WERI-Rb-1 (cell line): ENCODE measurements at regions not wholly inside any gene's neighbourhood (a gene's known extent, or its start where the extent isn't known, plus 50 kb on each side); places are given as distances from the start of the nearest gene placed in this dataset.

ENCODE experiments used
- DNase-seq: peaks from one replicate; pipeline ENCODE4 v3.0.0-alpha.2; 2020
- H3K27ac ChIP-seq: fragments of 250-450 bp; sonication (Bioruptor Pico); 2 replicates; pipeline ENCODE4 v1.5.1; 2020; ENCODE audit warnings: mild to moderate bottlenecking, moderate library complexity
- H3K27me3 ChIP-seq: fragments of 250-450 bp; sonication (Bioruptor Pico); 2 replicates; pipeline ENCODE4 v1.5.1; 2021; ENCODE audit warnings: mild to moderate bottlenecking, low read depth, moderate library complexity; ENCODE audit not compliant: insufficient read depth, severe bottlenecking
- H3K36me3 ChIP-seq: fragments of 250-450 bp; sonication (Bioruptor Pico); 2 replicates; pipeline ENCODE4 v1.5.1; 2020; ENCODE audit warnings: mild to moderate bottlenecking, moderate library complexity
- H3K4me3 ChIP-seq: 2 replicates; pipeline ENCODE4 v1.5.1; 2011; ENCODE audit warnings: low read depth, mild to moderate bottlenecking, control low read depth, low read length
- H3K9me3 ChIP-seq: fragments of 250-450 bp; sonication (Bioruptor Pico); 2 replicates; pipeline ENCODE4 v1.5.1; 2021; ENCODE audit warnings: mild to moderate bottlenecking, moderate library complexity; ENCODE audit not compliant: severe bottlenecking
- TF ChIP-seq, protein P1 (sequence below): IDR thresholded peaks from 2 replicates; pipeline ENCODE4 v1.5.1; 2011; ENCODE audit warnings: low read depth, mild to moderate bottlenecking, control low read depth, inconsistent platforms, low read length

GRCh38 chr2:208982831-208983230 is 441.0 kb upstream of the MAP2 start:
- TF ChIP-seq, protein P1, sequence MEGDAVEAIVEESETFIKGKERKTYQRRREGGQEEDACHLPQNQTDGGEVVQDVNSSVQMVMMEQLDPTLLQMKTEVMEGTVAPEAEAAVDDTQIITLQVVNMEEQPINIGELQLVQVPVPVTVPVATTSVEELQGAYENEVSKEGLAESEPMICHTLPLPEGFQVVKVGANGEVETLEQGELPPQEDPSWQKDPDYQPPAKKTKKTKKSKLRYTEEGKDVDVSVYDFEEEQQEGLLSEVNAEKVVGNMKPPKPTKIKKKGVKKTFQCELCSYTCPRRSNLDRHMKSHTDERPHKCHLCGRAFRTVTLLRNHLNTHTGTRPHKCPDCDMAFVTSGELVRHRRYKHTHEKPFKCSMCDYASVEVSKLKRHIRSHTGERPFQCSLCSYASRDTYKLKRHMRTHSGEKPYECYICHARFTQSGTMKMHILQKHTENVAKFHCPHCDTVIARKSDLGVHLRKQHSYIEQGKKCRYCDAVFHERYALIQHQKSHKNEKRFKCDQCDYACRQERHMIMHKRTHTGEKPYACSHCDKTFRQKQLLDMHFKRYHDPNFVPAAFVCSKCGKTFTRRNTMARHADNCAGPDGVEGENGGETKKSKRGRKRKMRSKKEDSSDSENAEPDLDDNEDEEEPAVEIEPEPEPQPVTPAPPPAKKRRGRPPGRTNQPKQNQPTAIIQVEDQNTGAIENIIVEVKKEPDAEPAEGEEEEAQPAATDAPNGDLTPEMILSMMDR, result no peak
- H3K4me3 ChIP-seq, result no peak overlapping the region
- no peaks in the 10 kb centered on the region for H3K27me3 ChIP-seq
- H3K27ac ChIP-seq, result no peak overlapping the region
- H3K9me3 ChIP-seq, result no peaks in the 10 kb centered on the region
- DNase-seq, result no peak
- H3K36me3 ChIP-seq, result no peaks in the 10 kb centered on the region

- no peak for DNase-seq
- H3K4me3 ChIP-seq, result no peak overlapping the region
- H3K9me3 ChIP-seq, result no peaks in the 10 kb centered on the region
- TF ChIP-seq, protein P1, result no peak
- no peaks in the 10 kb centered on the region for H3K27me3 ChIP-seq
- H3K27ac ChIP-seq, result no peak overlapping the region
- H3K36me3 ChIP-seq, result no peaks in the 10 kb centered on the region
Observed at GRCh38 chr2:208983486-208983885, 440.4 kb upstream of the MAP2 start.

DNA sequence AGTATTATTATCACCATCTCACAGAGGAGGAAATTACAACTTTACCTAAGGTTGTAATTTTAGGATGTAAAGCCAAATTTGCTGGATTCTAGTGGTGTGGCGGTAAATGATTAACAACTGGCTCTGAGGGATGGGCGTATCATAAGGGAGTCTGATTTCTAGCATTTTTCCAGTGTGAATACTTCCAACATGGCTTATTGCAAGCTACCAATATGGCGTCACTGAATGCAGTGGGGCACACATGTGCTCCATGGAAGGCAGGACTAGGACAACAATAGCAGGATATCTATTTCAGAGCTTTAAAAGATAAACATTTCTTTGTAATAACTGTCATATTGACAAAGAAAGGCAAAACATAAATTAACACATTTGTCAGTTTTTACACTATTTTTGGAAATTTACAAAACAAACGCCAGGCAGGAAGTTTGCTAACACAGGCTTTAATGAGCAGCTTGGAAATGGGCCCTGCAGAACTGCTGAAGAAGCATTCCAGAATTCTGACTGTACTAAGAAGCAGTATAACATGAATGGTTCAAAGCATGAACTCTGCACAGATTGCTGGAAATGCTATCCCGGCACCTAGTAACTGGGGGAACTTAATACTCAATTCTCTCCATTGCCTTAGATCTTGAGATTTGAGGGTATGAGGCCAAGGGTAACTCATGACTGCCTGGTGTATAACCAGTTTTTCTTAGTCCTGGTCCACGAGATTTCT is 439.3 kb upstream of the MAP2 start:
- no peak overlapping the region for H3K4me3 ChIP-seq
- no peaks in the 10 kb centered on the region for H3K9me3 ChIP-seq
- no peak for DNase-seq
- TF ChIP-seq, protein P1, result no peak
- H3K27ac ChIP-seq, result no peak overlapping the region
- H3K36me3 ChIP-seq, result no peaks in the 10 kb centered on the region
- H3K27me3 ChIP-seq, result no peaks in the 10 kb centered on the region

DNA sequence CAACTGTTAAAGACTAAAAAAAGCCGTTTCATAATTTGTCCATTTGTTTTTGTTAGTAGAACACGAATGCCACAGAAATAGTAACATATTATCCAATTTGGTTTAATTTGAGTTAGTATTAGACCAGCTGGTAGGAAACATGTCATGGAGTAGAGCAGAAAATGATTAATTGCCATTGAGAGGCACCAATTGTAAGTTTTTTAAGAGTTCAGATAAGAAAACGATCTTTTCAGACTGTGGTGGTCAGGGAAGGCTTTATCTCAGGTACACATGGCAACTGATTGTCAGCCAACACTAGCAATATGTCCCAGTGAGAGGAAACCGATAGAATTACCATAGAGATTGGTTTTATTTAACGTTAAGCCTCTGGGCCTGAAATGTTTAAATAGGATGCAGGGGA is 438.2 kb upstream of the MAP2 start:
- DNase-seq, result no peak
- no peaks in the 10 kb centered on the region for H3K36me3 ChIP-seq
- TF ChIP-seq, protein P1, result no peak
- H3K4me3 ChIP-seq, result no peak overlapping the region
- no peaks in the 10 kb centered on the region for H3K27me3 ChIP-seq
- no peaks in the 10 kb centered on the region for H3K9me3 ChIP-seq
- no peak overlapping the region for H3K27ac ChIP-seq

GRCh38 chr2:208990716-208991115 is 433.1 kb upstream of the MAP2 start:
- H3K27ac ChIP-seq, result no peak overlapping the region
- no peaks in the 10 kb centered on the region for H3K27me3 ChIP-seq
- no peaks in the 10 kb centered on the region for H3K36me3 ChIP-seq
- TF ChIP-seq, protein P1, result no peak
- no peak overlapping the region for H3K4me3 ChIP-seq
- peaks cover 3% of the 10 kb centered on the region for H3K9me3 ChIP-seq
- DNase-seq, result no peak

DNA sequence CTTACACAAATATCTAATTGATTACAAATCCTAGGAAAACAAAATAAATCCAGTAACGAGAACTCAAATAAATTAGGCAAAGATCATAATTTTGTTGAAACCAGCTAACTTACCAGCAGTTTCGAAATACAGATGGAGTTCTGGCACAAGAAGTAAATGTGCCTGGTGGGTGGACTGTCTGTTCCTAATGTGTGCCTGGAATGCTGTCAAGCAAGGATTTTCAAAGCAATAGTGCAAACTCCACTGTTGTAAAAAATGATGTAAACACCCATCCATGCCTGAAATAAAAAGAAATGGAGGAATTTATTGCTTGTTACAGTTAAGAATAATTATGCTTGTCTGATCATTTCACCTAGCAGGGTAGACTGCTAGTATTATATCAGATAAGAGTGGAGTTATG is 423.9 kb upstream of the MAP2 start:
- Histone ChIP-seq H3K9me3 (peaks cover under 1% of the 10 kb centered on the region), H3K27me3 (no peaks in the 10 kb centered on the region), H3K36me3 (no peaks in the 10 kb centered on the region), H3K4me3 (no peak overlapping the region), H3K27ac (no peak overlapping the region)
- TF ChIP-seq, protein P1, result no peak
- no peak for DNase-seq
